ENCODE measurements at regions not wholly inside any gene's neighbourhood (a gene's known extent, or its start where the extent isn't known, plus 50 kb on each side); places are given as distances from the start of the nearest gene placed in this dataset.

DNA sequence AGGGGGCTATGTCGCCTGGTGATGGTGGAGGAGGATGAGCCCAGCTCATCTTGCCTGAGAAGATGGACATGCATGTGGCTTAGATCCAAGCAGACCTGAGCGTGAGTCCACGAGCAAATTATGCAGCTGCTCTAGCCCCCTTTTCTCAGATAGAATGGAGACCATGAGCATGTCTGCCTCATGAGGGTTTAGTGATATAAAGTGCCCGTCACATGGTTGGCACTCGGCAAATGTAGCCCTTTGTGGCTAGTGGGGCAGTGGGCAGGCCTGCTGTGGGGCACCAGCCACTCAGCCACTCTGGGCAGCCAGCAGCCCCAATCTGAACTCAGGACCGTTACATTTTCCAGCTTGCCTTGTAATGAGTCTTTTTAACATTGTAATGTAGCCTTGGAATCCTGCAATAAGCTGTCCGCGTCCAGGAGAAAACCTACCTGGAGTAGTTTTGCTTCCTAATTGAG lies 92.1 kb upstream of the HS6ST1 start:
- TF ChIP-seq EZH2 (IDR thresholded peaks at IDR 0.05; ENCODE audit: borderline replicate concordance, low read depth, low read length) = no peak
- TF ChIP-seq ZNF280B (CRISPR knock-in tag; IDR thresholded peaks at IDR 0.05) = no peak
- TF ChIP-seq ZBTB26 (CRISPR knock-in tag; IDR thresholded peaks at IDR 0.05) = no peak
- no peak for TF ChIP-seq MTA1 (IDR thresholded peaks at IDR 0.05; ENCODE audit: borderline replicate concordance)
- TF ChIP-seq, protein P1, sequence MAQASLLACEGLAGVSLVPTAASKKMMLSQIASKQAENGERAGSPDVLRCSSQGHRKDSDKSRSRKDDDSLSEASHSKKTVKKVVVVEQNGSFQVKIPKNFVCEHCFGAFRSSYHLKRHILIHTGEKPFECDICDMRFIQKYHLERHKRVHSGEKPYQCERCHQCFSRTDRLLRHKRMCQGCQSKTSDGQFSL (CRISPR knock-in tag; IDR thresholded peaks at IDR 0.05) = no peak
- TF ChIP-seq, protein P1 (tag; IDR thresholded peaks at IDR 0.05) = no peak
